ENCODE measurements at regions not wholly inside any gene's neighbourhood (a gene's known extent, or its start where the extent isn't known, plus 50 kb on each side); places are given as distances from the start of the nearest gene placed in this dataset.

GRCh38 chr1:69269491-69269890 lies 298.2 kb upstream of the LRRC7 start:
- no peak for TF ChIP-seq EZH2 (IDR thresholded peaks at IDR 0.05; ENCODE audit: insufficient read depth, poor library complexity, severe bottlenecking)
- no peak for TF ChIP-seq EZH2phosphoT487 (IDR thresholded peaks at IDR 0.05; ENCODE audit: insufficient read depth, low read depth)

All from GM23248 (cell line).